ENCODE measurements at regions not wholly inside any gene's neighbourhood (a gene's known extent, or its start where the extent isn't known, plus 50 kb on each side); places are given as distances from the start of the nearest gene placed in this dataset.

DNA sequence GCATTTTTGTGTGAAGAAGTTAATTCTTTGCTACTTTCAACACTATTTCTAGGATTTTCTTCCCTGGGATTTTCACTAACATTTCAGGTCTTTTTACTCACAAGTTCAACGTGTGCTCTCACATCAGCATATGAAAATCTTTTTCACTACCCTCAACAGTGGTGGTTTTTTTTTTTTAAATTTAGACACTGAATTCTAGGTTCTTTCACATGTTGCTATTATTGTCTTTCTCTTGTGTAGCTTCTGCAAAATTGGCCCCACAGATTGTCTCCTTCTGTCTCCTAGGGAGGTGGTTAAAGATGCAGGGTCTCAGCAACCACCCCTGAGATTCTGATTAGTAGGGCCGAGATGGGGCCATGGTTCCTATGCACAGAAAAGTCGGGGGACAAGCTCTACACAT, 165.0 kb upstream of the GPR26 start:
- intact Hi-C loops (cut with micrococcal nuclease; ENCODE audit: unreplicated experiment): no loop called here
- Histone ChIP-seq H3K36me3 (replicated peaks in 1 of 2; ENCODE audit: control insufficient read depth in 1 of 2, insufficient read depth in 2 of 2, low read length in 2 of 2) (no peaks in the 10 kb centered on the region), H3K9ac (ENCODE audit: insufficient read depth, low read depth, low read length) (no peak overlapping the region), H2AFZ (ENCODE audit: low read length) (no peak overlapping the region), H3K4me2 (ENCODE audit: low read depth, low read length) (no peak overlapping the region), H3K9me3 (ENCODE audit: low read length) (no peaks in the 10 kb centered on the region), H3K4me3 (replicated peaks in 1 of 3; ENCODE audit: insufficient read depth in 1 of 3, low read depth in 2 of 3, low read length in 3 of 3) (no peak overlapping the region), H3K27ac (ENCODE audit: extremely low read length, insufficient read depth, low read length) (no peak overlapping the region), H3K79me2 (ENCODE audit: insufficient read depth, low read length) (no peaks in the 10 kb centered on the region), H4K20me1 (ENCODE audit: insufficient read depth, low read length) (no peaks in the 10 kb centered on the region), H3K27me3 (ENCODE audit: control insufficient read depth in 1 of 2, insufficient read depth in 2 of 2, low read length in 2 of 2) (peaks cover 0 to 8% of the 10 kb centered on the region in 2 experiments; a peak in 2 of 5 replicates), H3K4me1 (ENCODE audit: insufficient read depth, low read length) (no peaks in the 10 kb centered on the region)
- in situ Hi-C loops (cut with HindIII; ENCODE audit: extremely low pct_ligation_motif_present, low pct_unique_long_range_greater_than_20kb): no loop called here
- ChIA-PET CTCF (ENCODE audit: low intra/inter-chr PET ratio, low total read pairs) (no interaction called here), POLR2A (no interaction called here)
- ATAC-seq (no peak), DNase-seq (ENCODE audit: low spot score) (no peak), FAIRE-seq (no peak)
- no TSS peak for BruUV-seq (replicated peaks)
- WGBS (ENCODE audit: low lambda C conversion rate): 5% methylated on average over 3 of the region's 3 CpGs
- no peak for TF ChIP-seq MBD4 (IDR thresholded peaks at IDR 0.05; ENCODE audit: borderline replicate concordance, low read length)
- TF ChIP-seq ZNF432 (CRISPR knock-in tag; IDR thresholded peaks at IDR 0.05; ENCODE audit: borderline replicate concordance): no peak
- TF ChIP-seq ZNF614 (CRISPR knock-in tag; IDR thresholded peaks at IDR 0.05; ENCODE audit: borderline replicate concordance): no peak
- no peak for TF ChIP-seq MIER2 (CRISPR knock-in tag; IDR thresholded peaks at IDR 0.05)
- TF ChIP-seq HOXA5 (CRISPR knock-in tag; IDR thresholded peaks at IDR 0.05): no peak
- TF ChIP-seq, protein P1, sequence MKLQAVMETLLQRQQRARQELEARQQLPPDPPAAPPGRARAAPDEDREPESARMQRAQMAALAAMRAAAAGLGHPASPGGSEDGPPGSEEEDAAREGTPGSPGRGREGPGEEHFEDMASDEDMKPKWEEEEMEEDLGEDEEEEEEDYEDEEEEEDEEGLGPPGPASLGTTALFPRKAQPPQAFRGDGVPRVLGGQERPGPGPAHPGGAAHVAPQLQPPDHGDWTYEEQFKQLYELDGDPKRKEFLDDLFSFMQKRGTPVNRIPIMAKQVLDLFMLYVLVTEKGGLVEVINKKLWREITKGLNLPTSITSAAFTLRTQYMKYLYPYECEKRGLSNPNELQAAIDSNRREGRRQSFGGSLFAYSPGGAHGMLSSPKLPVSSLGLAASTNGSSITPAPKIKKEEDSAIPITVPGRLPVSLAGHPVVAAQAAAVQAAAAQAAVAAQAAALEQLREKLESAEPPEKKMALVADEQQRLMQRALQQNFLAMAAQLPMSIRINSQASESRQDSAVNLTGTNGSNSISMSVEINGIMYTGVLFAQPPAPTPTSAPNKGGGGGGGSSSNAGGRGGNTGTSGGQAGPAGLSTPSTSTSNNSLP (IDR thresholded peaks at IDR 0.05; ENCODE audit: low read depth, low read length): no peak
- TF ChIP-seq, protein P2, sequence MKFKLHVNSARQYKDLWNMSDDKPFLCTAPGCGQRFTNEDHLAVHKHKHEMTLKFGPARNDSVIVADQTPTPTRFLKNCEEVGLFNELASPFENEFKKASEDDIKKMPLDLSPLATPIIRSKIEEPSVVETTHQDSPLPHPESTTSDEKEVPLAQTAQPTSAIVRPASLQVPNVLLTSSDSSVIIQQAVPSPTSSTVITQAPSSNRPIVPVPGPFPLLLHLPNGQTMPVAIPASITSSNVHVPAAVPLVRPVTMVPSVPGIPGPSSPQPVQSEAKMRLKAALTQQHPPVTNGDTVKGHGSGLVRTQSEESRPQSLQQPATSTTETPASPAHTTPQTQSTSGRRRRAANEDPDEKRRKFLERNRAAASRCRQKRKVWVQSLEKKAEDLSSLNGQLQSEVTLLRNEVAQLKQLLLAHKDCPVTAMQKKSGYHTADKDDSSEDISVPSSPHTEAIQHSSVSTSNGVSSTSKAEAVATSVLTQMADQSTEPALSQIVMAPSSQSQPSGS (CRISPR knock-in tag; IDR thresholded peaks at IDR 0.05): no peak
- TF ChIP-seq, protein P3, sequence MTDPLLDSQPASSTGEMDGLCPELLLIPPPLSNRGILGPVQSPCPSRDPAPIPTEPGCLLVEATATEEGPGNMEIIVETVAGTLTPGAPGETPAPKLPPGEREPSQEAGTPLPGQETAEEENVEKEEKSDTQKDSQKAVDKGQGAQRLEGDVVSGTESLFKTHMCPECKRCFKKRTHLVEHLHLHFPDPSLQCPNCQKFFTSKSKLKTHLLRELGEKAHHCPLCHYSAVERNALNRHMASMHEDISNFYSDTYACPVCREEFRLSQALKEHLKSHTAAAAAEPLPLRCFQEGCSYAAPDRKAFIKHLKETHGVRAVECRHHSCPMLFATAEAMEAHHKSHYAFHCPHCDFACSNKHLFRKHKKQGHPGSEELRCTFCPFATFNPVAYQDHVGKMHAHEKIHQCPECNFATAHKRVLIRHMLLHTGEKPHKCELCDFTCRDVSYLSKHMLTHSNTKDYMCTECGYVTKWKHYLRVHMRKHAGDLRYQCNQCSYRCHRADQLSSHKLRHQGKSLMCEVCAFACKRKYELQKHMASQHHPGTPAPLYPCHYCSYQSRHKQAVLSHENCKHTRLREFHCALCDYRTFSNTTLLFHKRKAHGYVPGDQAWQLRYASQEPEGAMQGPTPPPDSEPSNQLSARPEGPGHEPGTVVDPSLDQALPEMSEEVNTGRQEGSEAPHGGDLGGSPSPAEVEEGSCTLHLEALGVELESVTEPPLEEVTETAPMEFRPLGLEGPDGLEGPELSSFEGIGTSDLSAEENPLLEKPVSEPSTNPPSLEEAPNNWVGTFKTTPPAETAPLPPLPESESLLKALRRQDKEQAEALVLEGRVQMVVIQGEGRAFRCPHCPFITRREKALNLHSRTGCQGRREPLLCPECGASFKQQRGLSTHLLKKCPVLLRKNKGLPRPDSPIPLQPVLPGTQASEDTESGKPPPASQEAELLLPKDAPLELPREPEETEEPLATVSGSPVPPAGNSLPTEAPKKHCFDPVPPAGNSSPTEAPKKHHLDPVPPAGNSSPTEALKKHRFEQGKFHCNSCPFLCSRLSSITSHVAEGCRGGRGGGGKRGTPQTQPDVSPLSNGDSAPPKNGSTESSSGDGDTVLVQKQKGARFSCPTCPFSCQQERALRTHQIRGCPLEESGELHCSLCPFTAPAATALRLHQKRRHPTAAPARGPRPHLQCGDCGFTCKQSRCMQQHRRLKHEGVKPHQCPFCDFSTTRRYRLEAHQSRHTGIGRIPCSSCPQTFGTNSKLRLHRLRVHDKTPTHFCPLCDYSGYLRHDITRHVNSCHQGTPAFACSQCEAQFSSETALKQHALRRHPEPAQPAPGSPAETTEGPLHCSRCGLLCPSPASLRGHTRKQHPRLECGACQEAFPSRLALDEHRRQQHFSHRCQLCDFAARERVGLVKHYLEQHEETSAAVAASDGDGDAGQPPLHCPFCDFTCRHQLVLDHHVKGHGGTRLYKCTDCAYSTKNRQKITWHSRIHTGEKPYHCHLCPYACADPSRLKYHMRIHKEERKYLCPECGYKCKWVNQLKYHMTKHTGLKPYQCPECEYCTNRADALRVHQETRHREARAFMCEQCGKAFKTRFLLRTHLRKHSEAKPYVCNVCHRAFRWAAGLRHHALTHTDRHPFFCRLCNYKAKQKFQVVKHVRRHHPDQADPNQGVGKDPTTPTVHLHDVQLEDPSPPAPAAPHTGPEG (CRISPR knock-in tag; IDR thresholded peaks at IDR 0.05): no peak
- TF ChIP-seq SOX13 (IDR thresholded peaks at IDR 0.05): no peak
- TF ChIP-seq SOX13 (CRISPR knock-in tag; conservative IDR thresholded peaks at IDR 0.05 in 1 of 2, IDR thresholded peaks at IDR 0.05 in 1 of 2): no peak
- no peak for TF ChIP-seq TCF7 (IDR thresholded peaks at IDR 0.05; ENCODE audit: low read depth)
- TF ChIP-seq SMAD3 (CRISPR knock-in tag; IDR thresholded peaks at IDR 0.05): no peak
- TF ChIP-seq NRL (CRISPR knock-in tag; IDR thresholded peaks at IDR 0.05; ENCODE audit: borderline replicate concordance): no peak
- no peak for TF ChIP-seq ZNF343 (CRISPR knock-in tag; IDR thresholded peaks at IDR 0.05)
- TF ChIP-seq, protein P4, sequence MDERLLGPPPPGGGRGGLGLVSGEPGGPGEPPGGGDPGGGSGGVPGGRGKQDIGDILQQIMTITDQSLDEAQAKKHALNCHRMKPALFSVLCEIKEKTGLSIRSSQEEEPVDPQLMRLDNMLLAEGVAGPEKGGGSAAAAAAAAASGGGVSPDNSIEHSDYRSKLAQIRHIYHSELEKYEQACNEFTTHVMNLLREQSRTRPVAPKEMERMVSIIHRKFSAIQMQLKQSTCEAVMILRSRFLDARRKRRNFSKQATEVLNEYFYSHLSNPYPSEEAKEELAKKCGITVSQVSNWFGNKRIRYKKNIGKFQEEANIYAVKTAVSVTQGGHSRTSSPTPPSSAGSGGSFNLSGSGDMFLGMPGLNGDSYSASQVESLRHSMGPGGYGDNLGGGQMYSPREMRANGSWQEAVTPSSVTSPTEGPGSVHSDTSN (CRISPR knock-in tag; IDR thresholded peaks at IDR 0.05): no peak
- no peak for TF ChIP-seq TBP (CRISPR knock-in tag; IDR thresholded peaks at IDR 0.05)

Measured in HepG2 (cell line).